A549 (cell line): ENCODE measurements at regions not wholly inside any gene's neighbourhood (a gene's known extent, or its start where the extent isn't known, plus 50 kb on each side); places are given as distances from the start of the nearest gene placed in this dataset.
"Not testable (repeated sequence)": the region's sequence is repeated elsewhere in the genome, so short reads cannot be mapped to it uniquely, and the experiment has no call there.

ENCODE experiments used
- ATAC-seq, 2 experiments: fragments of 200-7000 bp in 1 of 2; fragments of >200 bp in 1 of 2; cut with Nextera tagmentation in 1 of 2; cut with Tn5 transposase in 1 of 2; 3 replicates each; pipeline versions ENCODE4 v1.8.0 to v1.9.1; 2018 to 2020; ENCODE audit warnings: mild to moderate bottlenecking in 1 of 2, moderate library complexity in 1 of 2
- CTCF ChIA-PET: fragments of 300-600 bp; sonication (Branson Sonifier 250); formaldehyde crosslinking; extraction: SDS; loops from one replicate; lab custom pipeline; 2021; ENCODE audit warnings: antibody characterized with exemption, inconsistent platforms; lab: Yijun Ruan, JAX
- POLR2A ChIA-PET: fragments of 350-600 bp; formaldehyde crosslinking; extraction: SDS; loops from one replicate; lab custom pipeline; 2021; ENCODE audit warnings: antibody characterized with exemption, inconsistent platforms; lab: Yijun Ruan, JAX
- DNase-seq, 2 experiments: peaks; one replicate each; pipeline versions ENCODE4 v3.0.0 to v3.0.0-alpha.2; 2011 to 2016; ENCODE audit warnings: low read depth in 1 of 2, low spot score in 1 of 2
- FAIRE-seq: peaks from 2 replicates; lab custom pipeline; 2011; peaks lifted over from hg19 to GRCh38; lab: Jason Lieb, UNC
- H3K27ac ChIP-seq, 2 experiments: fragments of >200 bp; sonication (Bioruptor Twin); formaldehyde crosslinking; 3 replicates each; pipeline ENCODE4 v1.5.1; 2016 to 2017
- H3K4me1 ChIP-seq: fragments of >200 bp; sonication (Bioruptor Twin); formaldehyde crosslinking; 3 replicates; pipeline ENCODE4 v1.6.1; 2016
- H3K4me2 ChIP-seq: fragments of >200 bp; sonication (Bioruptor Twin); formaldehyde crosslinking; 3 replicates; pipeline ENCODE4 v1.6.1; 2016
- H3K4me3 ChIP-seq: fragments of >200 bp; sonication (Bioruptor Twin); formaldehyde crosslinking; 3 replicates; pipeline ENCODE4 v1.5.1; 2016
- H3K9me3 ChIP-seq: fragments of >200 bp; sonication (Bioruptor Twin); formaldehyde crosslinking; 3 replicates; pipeline ENCODE4 v1.6.1; 2016
- CEBPB ChIP-seq, 2 experiments: fragments of >200 bp in 1 of 2; sonication (Bioruptor Twin) in 1 of 2; formaldehyde crosslinking in 1 of 2; IDR thresholded peaks; 2 replicates each; pipeline ENCODE4 v1.6.1; 2012 to 2016
- E2F6 ChIP-seq: IDR thresholded peaks from 2 replicates; pipeline ENCODE4 v1.6.1; 2012; ENCODE audit warnings: low read depth, borderline replicate concordance
- ESRRA ChIP-seq: fragments of 150-350 bp; IDR thresholded peaks from 2 replicates; pipeline ENCODE4 v1.6.1; 2014; ENCODE audit warnings: mild to moderate bottlenecking, low read length, borderline replicate concordance
- FOXS1 ChIP-seq: fragments of 250-450 bp; sonication (Bioruptor Pico); IDR thresholded peaks from 2 replicates; pipeline ENCODE4 v1.5.0; 2020; ENCODE audit warnings: mild to moderate bottlenecking, moderate library complexity
- GATA3 ChIP-seq: IDR thresholded peaks from 2 replicates; pipeline ENCODE4 v1.6.1; 2012; ENCODE audit warnings: borderline replicate concordance
- HES2 ChIP-seq: fragments of >200 bp; sonication (Bioruptor Twin); formaldehyde crosslinking; IDR thresholded peaks from 2 replicates; pipeline ENCODE4 v1.6.1; 2016
- HOXB13 ChIP-seq: fragments of 250-450 bp; sonication (Bioruptor Pico); IDR thresholded peaks from 2 replicates; pipeline ENCODE4 v1.5.0; 2020; ENCODE audit warnings: low read depth, mild to moderate bottlenecking, moderate library complexity
- HOXB5 ChIP-seq: fragments of 250-450 bp; sonication (Bioruptor Pico); IDR thresholded peaks from 2 replicates; pipeline ENCODE4 v1.5.0; 2020; ENCODE audit warnings: mild to moderate bottlenecking, moderate library complexity
- KDM1A ChIP-seq: fragments of 200-600 bp; sonication (generic); IDR thresholded peaks from 2 replicates; pipeline ENCODE4 v1.6.1; 2016; ENCODE audit warnings: low read depth, mild to moderate bottlenecking
- NFE2L2 ChIP-seq: fragments of 150-350 bp; conservative IDR thresholded peaks from 2 replicates; pipeline ENCODE4 v1.6.1; 2014; ENCODE audit warnings: low read length
- PBX3 ChIP-seq: IDR thresholded peaks from 2 replicates; pipeline ENCODE4 v1.6.1; 2012
- RNF2 ChIP-seq: fragments of 200-600 bp; sonication (generic); IDR thresholded peaks from 2 replicates; pipeline ENCODE4 v1.6.1; 2016; ENCODE audit warnings: low read depth, mild to moderate bottlenecking, antibody characterized with exemption, moderate library complexity, borderline replicate concordance
- TFCP2L1 ChIP-seq: fragments of 250-450 bp; sonication (Bioruptor Pico); IDR thresholded peaks from 2 replicates; pipeline ENCODE4 v1.5.0; 2021; ENCODE audit warnings: mild to moderate bottlenecking
- TP53 ChIP-seq: fragments of 250-450 bp; sonication (Bioruptor Pico); IDR thresholded peaks from 2 replicates; pipeline ENCODE4 v1.5.0; 2021; ENCODE audit warnings: mild to moderate bottlenecking, moderate library complexity
- WGBS: methylation state at CpG from one replicate; pipeline ENCODE4 v1.1.6; 2017; ENCODE audit errors: missing lambda C conversion rate; 5-methylcytosine and 5-hydroxymethylcytosine counted together

GRCh38 chr4:86511590-86511989, 82.5 kb upstream of the PTPN13 start:
- DNase-seq (no peak), FAIRE-seq (no peak), ATAC-seq (no peak)
- Histone ChIP-seq H3K27ac (no peak overlapping the region), H3K4me1 (peaks cover 16% of the 10 kb centered on the region; the same call in 1 of the 3 replicates), H3K4me2 (no peak overlapping the region), H3K9me3 (no peaks in the 10 kb centered on the region), H3K4me3 (no peak overlapping the region)
- TF ChIP-seq NFE2L2 (no peak), E2F6 (no peak)
- ChIA-PET POLR2A (no interaction called here), CTCF (interaction anchor here (1.5 to 1.7 kb wide), 2 partner anchors 13 to 14 kb away, joined by 3 to 5 read pairs; no protein-coding TSS in a partner anchor)
- WGBS, result 90% methylated on average over 2 of the region's 2 CpGs

- no peak overlapping the region for H3K27ac ChIP-seq
- no peak overlapping the region for H3K4me2 ChIP-seq
- FAIRE-seq, result no peak
- CTCF ChIA-PET, result interaction anchor here (1.5 kb wide), 1 partner anchor 14 kb away, joined by 5 read pairs; no protein-coding TSS in a partner anchor
- no peaks in the 10 kb centered on the region for H3K9me3 ChIP-seq
- ATAC-seq, result no peak
- DNase-seq, result no peak
- no peak for TF ChIP-seq PBX3
- no peak for TF ChIP-seq HOXB13
- no peak for TF ChIP-seq FOXS1 (CRISPR knock-in tag)
- no peak for TF ChIP-seq TP53 (CRISPR knock-in tag)
- TF ChIP-seq ESRRA, result no peak
- TF ChIP-seq GATA3, result no peak
- no peak for TF ChIP-seq TFCP2L1
- no peak for TF ChIP-seq HOXB5 (CRISPR knock-in tag)
- no peak for TF ChIP-seq E2F6
- TF ChIP-seq HES2, result no peak
- no peak for TF ChIP-seq CEBPB (IDR thresholded peaks at IDR 0.05)
- no peak for TF ChIP-seq RNF2
- TF ChIP-seq, all 56 proteins: peak for 0
- Histone ChIP-seq H3K4me3 (no peak overlapping the region), H3K4me1 (peaks cover 16% of the 10 kb centered on the region; the same call in 1 of the 3 replicates)
- POLR2A ChIA-PET, result no interaction called here
Observed at GRCh38 chr4:86512631-86513030, 81.5 kb upstream of the PTPN13 start.

GRCh38 chr4:86515963-86516362, 78.2 kb upstream of the PTPN13 start:
- H3K4me2 ChIP-seq, CTCF ChIA-PET, ATAC-seq, FAIRE-seq, DNase-seq, POLR2A ChIA-PET, H3K4me1 ChIP-seq, H3K4me3 ChIP-seq, H3K27ac ChIP-seq: not testable (repeated sequence)
- 42% methylated on average over 1 of the region's 1 CpG for WGBS
- H3K9me3 ChIP-seq, result peaks cover 13% of the 10 kb centered on the region; the same call in 2 of the 3 replicates

- DNase-seq, result no peak
- 46% methylated on average over 3 of the region's 3 CpGs for WGBS
- no peaks in the 10 kb centered on the region for H3K4me1 ChIP-seq
- TF ChIP-seq KDM1A, result no peak
- H3K9me3 ChIP-seq, result peaks cover 13% of the 10 kb centered on the region; the same call in 2 of the 3 replicates
- no peak for ATAC-seq
- no peak overlapping the region for H3K4me2 ChIP-seq
- FAIRE-seq, result no peak
- CTCF ChIA-PET, result interaction anchor here (1.8 to 2.4 kb wide), 5 partner anchors 15 to 376 kb away, joined by 3 to 12 read pairs (median 6); no protein-coding TSS in a partner anchor
- POLR2A ChIA-PET, result no interaction called here
- H3K27ac ChIP-seq, result no peak overlapping the region
- no peak overlapping the region for H3K4me3 ChIP-seq
Observed at GRCh38 chr4:86521373-86521969, 72.6 kb upstream of the PTPN13 start.
